AG04450 (cell line): ENCODE measurements at regions not wholly inside any gene's neighbourhood (a gene's known extent, or its start where the extent isn't known, plus 50 kb on each side); places are given as distances from the start of the nearest gene placed in this dataset.

Source experiments
- CTCF ChIA-PET: fragments of 300-600, 350-600 bp; formaldehyde crosslinking; extraction: SDS; loops from one replicate; lab custom pipeline; 2022; ENCODE audit warnings: antibody characterized with exemption, inconsistent platforms; lab: Charles Lee
- POLR2A ChIA-PET: fragments of 350-600 bp; formaldehyde crosslinking; extraction: SDS; loops from one replicate; lab custom pipeline; 2021; ENCODE audit warnings: antibody characterized with exemption, inconsistent platforms; lab: Yijun Ruan, JAX
- DNase-seq: peaks from one replicate; pipeline ENCODE4 v3.0.0-alpha.2; 2011; ENCODE audit warnings: low read depth, low spot score
- H3K27ac ChIP-seq: one replicate; pipeline ENCODE4 v1.5.1; 2012; ENCODE audit warnings: low read depth, low read length, control low read depth
- H3K27me3 ChIP-seq: one replicate; pipeline ENCODE4 v1.6.0; 2012; ENCODE audit warnings: low read length; ENCODE audit not compliant: control insufficient read depth, insufficient read depth
- H3K4me3 ChIP-seq: 2 replicates; pipeline ENCODE4 v1.5.1; 2011; ENCODE audit warnings: mild to moderate bottlenecking, low read depth, low read length, control low read depth
- H3K9me3 ChIP-seq: 2 replicates; pipeline ENCODE4 v1.5.1; 2012; ENCODE audit warnings: low read length; ENCODE audit not compliant: control insufficient read depth, insufficient read depth
- TF ChIP-seq, protein P1 (sequence below): IDR thresholded peaks from 2 replicates; pipeline ENCODE4 v1.5.1; 2011; ENCODE audit warnings: low read depth, low read length, control low read depth, inconsistent platforms

GRCh38 chr2:239538357-239539052, 137.7 kb upstream of the HDAC4 start:
- H3K4me3 ChIP-seq: no peak overlapping the region
- peaks cover 31% of the 10 kb centered on the region for H3K9me3 ChIP-seq
- no peak for DNase-seq
- no peak overlapping the region for H3K27ac ChIP-seq
- TF ChIP-seq, protein P1, sequence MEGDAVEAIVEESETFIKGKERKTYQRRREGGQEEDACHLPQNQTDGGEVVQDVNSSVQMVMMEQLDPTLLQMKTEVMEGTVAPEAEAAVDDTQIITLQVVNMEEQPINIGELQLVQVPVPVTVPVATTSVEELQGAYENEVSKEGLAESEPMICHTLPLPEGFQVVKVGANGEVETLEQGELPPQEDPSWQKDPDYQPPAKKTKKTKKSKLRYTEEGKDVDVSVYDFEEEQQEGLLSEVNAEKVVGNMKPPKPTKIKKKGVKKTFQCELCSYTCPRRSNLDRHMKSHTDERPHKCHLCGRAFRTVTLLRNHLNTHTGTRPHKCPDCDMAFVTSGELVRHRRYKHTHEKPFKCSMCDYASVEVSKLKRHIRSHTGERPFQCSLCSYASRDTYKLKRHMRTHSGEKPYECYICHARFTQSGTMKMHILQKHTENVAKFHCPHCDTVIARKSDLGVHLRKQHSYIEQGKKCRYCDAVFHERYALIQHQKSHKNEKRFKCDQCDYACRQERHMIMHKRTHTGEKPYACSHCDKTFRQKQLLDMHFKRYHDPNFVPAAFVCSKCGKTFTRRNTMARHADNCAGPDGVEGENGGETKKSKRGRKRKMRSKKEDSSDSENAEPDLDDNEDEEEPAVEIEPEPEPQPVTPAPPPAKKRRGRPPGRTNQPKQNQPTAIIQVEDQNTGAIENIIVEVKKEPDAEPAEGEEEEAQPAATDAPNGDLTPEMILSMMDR: no peak
- ChIA-PET POLR2A (no interaction called here), CTCF (no interaction called here)
- no peaks in the 10 kb centered on the region for H3K27me3 ChIP-seq

DNA sequence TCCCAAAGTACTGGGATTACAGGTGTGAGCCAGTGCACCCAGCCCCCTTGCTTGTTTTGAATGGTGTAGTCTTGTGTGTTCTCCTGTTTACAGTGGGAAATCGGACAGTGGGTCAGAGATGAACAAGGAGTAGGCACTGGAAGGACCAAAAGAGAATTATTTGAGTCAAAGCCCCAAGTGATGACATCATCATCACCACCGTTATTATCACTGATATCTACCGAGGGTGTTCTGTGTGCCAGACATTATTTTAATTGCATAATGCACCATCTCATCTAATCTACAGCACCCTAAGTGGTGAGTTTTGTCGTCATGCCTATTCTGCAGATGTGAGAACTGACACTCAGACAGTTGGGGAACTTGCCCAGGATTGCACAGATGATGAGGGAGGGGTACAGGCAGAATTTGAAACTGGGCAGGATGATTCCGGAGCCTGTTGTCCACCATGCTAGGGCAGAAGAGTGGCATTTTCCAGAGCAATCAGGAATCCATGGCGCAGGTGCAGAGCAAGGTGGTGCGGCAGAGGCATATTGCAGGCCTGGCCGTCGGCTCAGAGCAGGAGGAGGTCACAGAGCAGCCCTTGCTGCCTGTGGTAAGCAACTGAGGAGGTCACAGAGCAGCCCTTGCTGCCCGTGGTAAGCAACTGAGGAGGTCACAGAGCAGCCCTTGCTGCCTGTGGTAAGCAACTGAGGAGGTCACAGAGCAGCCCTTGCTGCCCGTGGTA, 137.0 kb upstream of the HDAC4 start:
- ChIA-PET POLR2A (no interaction called here), CTCF (no interaction called here)
- H3K9me3 ChIP-seq: peaks cover 31% of the 10 kb centered on the region
- H3K27ac ChIP-seq: no peak overlapping the region
- no peaks in the 10 kb centered on the region for H3K27me3 ChIP-seq
- TF ChIP-seq, protein P1: no peak
- DNase-seq: no peak
- no peak overlapping the region for H3K4me3 ChIP-seq

DNA sequence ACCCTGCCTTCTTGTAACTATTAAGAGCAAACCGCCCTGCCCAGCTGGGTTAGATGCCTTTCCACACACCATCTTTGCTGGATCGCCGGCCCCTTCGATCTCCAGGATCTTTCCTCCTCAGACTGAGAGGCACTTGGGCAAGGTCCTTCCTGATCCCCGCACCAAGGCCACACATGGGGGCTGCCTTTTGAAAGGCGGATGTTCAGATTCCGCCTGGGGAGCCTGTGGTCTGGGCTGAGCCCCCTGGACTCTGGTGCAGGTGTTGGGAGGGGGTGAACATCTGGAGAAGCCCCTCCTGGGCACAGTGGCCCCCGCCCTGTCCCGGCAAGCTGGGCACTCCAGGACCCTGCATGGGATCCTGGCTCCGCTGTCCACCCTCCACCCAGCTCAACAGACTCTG, 135.4 kb upstream of the HDAC4 start:
- no peak overlapping the region for H3K27ac ChIP-seq
- POLR2A ChIA-PET: no interaction called here
- CTCF ChIA-PET: no interaction called here

GRCh38 chr2:239535413-239536144, 134.8 kb upstream of the HDAC4 start:
- H3K4me3 ChIP-seq: no peak overlapping the region
- peaks cover 45% of the 10 kb centered on the region for H3K9me3 ChIP-seq
- no peak for DNase-seq
- ChIA-PET POLR2A (no interaction called here), CTCF (no interaction called here)
- TF ChIP-seq, protein P1: no peak
- no peak overlapping the region for H3K27ac ChIP-seq
- H3K27me3 ChIP-seq: no peaks in the 10 kb centered on the region

More for the DNA sequence above, 135.4 kb upstream of the HDAC4 start:
- Histone ChIP-seq H3K4me3 (no peak overlapping the region), H3K9me3 (peaks cover 45% of the 10 kb centered on the region), H3K27me3 (no peaks in the 10 kb centered on the region)
- TF ChIP-seq, protein P1: no peak
- DNase-seq: no peak
